D721Med (cell line): ENCODE measurements at regions not wholly inside any gene's neighbourhood (a gene's known extent, or its start where the extent isn't known, plus 50 kb on each side); places are given as distances from the start of the nearest gene placed in this dataset.

ENCODE experiments used
- DNase-seq: peaks from one replicate; pipeline ENCODE4 v3.0.0; 2011; ENCODE audit warnings: low spot score; ENCODE audit not compliant: insufficient read length
- FAIRE-seq: peaks from 2 replicates; lab custom pipeline; 2011; peaks lifted over from hg19 to GRCh38; lab: Jason Lieb, UNC
- CTCF ChIP-seq: IDR thresholded peaks from 2 replicates; pipeline ENCODE4 v1.5.1; 2012; ENCODE audit warnings: mild to moderate bottlenecking, control low read depth; ENCODE audit not compliant: insufficient read depth; ENCODE audit errors: missing control alignments

DNA sequence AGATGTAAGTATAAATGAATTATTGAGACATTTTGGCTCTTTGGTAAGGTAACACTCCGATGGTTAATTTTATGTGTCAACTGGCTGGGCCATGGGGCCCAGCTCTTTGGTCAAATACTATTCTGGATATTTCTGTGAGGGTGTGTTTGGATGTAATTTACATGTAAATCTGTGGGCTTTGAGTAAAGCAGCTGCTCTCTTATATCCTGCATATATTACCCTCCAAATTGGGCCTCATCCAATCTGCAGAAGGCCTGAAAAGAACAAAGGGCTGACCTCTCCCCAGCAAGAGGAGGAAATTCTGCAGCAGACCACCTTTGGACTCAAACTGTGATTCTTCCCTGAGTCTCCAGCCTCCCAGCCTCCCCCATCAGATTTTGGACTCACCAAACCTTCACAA, 464.1 kb downstream of the PLCL1 start:
- FAIRE-seq (no peak), DNase-seq (no peak)
- TF ChIP-seq CTCF: no peak

DNA sequence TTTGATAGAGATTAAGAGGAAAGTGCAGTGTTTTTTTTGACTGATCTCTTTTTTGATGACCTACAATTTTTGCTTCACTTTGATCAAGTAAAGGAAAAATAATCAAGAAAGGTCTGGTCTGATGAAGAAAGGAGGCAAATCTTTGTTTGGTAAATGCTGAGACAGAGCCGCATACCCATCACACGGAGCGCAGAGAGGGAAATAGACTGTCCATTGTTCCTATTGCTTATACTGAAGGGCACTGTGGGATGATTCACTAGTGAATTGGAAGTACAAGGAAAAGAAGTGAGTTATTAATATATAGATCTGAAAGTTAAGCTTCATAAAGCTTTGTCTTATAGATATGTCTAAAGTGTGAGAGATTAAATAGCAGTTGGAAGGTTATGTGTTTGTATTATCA, 455.1 kb downstream of the PLCL1 start:
- no peak for TF ChIP-seq CTCF
- DNase-seq (no peak), FAIRE-seq (no peak)

GRCh38 chr2:198254536-198255090, 450.2 kb downstream of the PLCL1 start:
- TF ChIP-seq CTCF: no peak
- FAIRE-seq: no peak
- DNase-seq: no peak

DNA sequence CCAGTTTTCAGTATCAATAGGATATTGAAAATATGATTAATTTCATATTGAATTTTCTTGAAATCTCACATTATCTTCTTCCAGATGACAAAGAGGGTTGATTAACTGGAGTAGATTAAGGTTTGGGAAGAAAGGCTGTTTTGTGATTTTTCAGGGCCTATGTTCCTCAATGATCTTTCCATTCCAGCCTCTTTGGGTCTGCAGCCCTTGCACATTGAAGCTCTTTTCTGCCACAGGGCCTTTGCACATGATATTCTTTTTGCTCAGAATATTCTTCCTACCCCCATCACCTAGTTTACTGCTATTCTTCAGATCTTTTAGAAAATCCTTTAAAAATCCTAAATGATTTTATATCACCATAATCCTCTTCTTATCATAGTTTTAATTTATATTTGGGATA, 449.6 kb downstream of the PLCL1 start:
- FAIRE-seq: no peak
- no peak for DNase-seq

GRCh38 chr2:198252472-198252871, 448.1 kb downstream of the PLCL1 start:
- DNase-seq (no peak), FAIRE-seq (no peak)
- no peak for TF ChIP-seq CTCF

More for the DNA sequence above, 449.6 kb downstream of the PLCL1 start:
- TF ChIP-seq CTCF: no peak

DNA sequence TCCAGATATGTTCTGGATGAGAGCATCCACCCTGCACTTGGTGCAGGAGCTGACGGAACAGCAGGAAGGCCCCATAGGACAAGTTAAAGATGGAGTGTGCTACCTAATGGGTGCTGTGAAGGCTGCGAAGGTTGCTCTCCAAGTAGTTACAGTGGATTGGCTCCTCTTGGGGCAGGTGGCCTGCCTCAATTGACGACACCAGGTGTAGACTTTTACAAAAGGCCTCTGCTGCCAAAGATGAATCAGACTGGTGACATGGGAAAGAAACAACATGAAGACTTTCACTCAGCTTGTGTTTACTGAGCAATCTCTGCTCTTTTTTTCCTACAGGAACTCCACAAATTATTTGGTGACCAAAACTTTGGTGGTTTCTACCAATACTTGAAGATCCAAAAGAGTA, 437.7 kb downstream of the PLCL1 start:
- FAIRE-seq: no peak
- no peak for DNase-seq
- no peak for TF ChIP-seq CTCF

DNA sequence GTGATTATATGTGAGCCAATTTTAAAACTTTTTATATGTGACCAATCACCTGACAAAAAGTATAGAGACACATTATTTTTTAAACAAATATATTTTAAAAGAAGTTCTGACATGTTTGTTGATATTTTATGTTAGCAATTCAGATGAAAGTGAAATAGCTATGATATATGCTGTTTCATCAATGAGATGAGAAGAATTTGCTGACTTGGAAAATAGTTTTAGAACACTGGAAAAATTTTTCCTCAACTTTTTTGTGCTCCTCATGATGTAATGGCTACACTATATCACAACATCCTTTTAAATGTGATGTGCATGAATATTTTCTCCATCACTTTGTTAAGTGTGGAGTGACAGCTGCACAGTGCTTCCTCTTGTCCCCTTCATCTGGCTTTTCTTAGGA, 434.0 kb downstream of the PLCL1 start:
- DNase-seq: no peak
- FAIRE-seq: no peak
- no peak for TF ChIP-seq CTCF
